ENCODE measurements at regions not wholly inside any gene's neighbourhood (a gene's known extent, or its start where the extent isn't known, plus 50 kb on each side); places are given as distances from the start of the nearest gene placed in this dataset.
"Not testable (repeated sequence)": the region's sequence is repeated elsewhere in the genome, so short reads cannot be mapped to it uniquely, and the experiment has no call there.

GRCh38 chr2:87431051-87431450 is 316.8 kb upstream of the PLGLB2 start:
- not testable (repeated sequence) for DNase-seq (ENCODE audit: low spot score)

GRCh38 chr2:87432711-87433453 is 315.0 kb upstream of the PLGLB2 start:
- DNase-seq (ENCODE audit: low spot score) = not testable (repeated sequence)

GRCh38 chr2:87436007-87436406 is 311.9 kb upstream of the PLGLB2 start:
- DNase-seq (ENCODE audit: low spot score) = not testable (repeated sequence)

GRCh38 chr2:87437701-87438260 is 310.1 kb upstream of the PLGLB2 start:
- not testable (repeated sequence) for DNase-seq (ENCODE audit: low spot score)

GRCh38 chr2:87438780-87439454 is 309.0 kb upstream of the PLGLB2 start:
- not testable (repeated sequence) for DNase-seq (ENCODE audit: low spot score)

- not testable (repeated sequence) for DNase-seq (ENCODE audit: low spot score)
Measured at GRCh38 chr2:87439617-87440204, 308.2 kb upstream of the PLGLB2 start.

- DNase-seq (ENCODE audit: low spot score) = not testable (repeated sequence)
Measured at GRCh38 chr2:87440650-87441049, 307.2 kb upstream of the PLGLB2 start.

- DNase-seq (ENCODE audit: low spot score) = not testable (repeated sequence)
Measured at GRCh38 chr2:87441375-87441774, 306.5 kb upstream of the PLGLB2 start.

GRCh38 chr2:87442983-87443577 is 304.8 kb upstream of the PLGLB2 start:
- not testable (repeated sequence) for DNase-seq (ENCODE audit: low spot score)

- not testable (repeated sequence) for DNase-seq (ENCODE audit: low spot score)
Measured at GRCh38 chr2:87444951-87445350, 302.9 kb upstream of the PLGLB2 start.

GRCh38 chr2:87445613-87446312 is 302.1 kb upstream of the PLGLB2 start:
- DNase-seq (ENCODE audit: low spot score) = not testable (repeated sequence)

GRCh38 chr2:87446313-87446696 is 301.6 kb upstream of the PLGLB2 start:
- DNase-seq (ENCODE audit: low spot score) = not testable (repeated sequence)

GRCh38 chr2:87449462-87449980 is 298.4 kb upstream of the PLGLB2 start:
- DNase-seq (ENCODE audit: low spot score) = not testable (repeated sequence)

- DNase-seq (ENCODE audit: low spot score) = not testable (repeated sequence)
Measured at GRCh38 chr2:87452193-87452592, 295.7 kb upstream of the PLGLB2 start.

- not testable (repeated sequence) for DNase-seq (ENCODE audit: low spot score)
Measured at GRCh38 chr2:87452861-87453260, 295.0 kb upstream of the PLGLB2 start.

- not testable (repeated sequence) for DNase-seq (ENCODE audit: low spot score)
Measured at GRCh38 chr2:87453965-87454364, 293.9 kb upstream of the PLGLB2 start.

- DNase-seq (ENCODE audit: low spot score) = not testable (repeated sequence)
Measured at GRCh38 chr2:87454421-87454820, 293.5 kb upstream of the PLGLB2 start.

GRCh38 chr2:87455209-87455853 is 292.6 kb upstream of the PLGLB2 start:
- DNase-seq (ENCODE audit: low spot score) = not testable (repeated sequence)

GRCh38 chr2:87455854-87456249 is 292.0 kb upstream of the PLGLB2 start:
- not testable (repeated sequence) for DNase-seq (ENCODE audit: low spot score)

- not testable (repeated sequence) for DNase-seq (ENCODE audit: low spot score)
Measured at GRCh38 chr2:87456477-87457128, 291.3 kb upstream of the PLGLB2 start.

Measured in iPS-NIHi11 (cell line).